IMR-90 (cell line): ENCODE measurements at regions not wholly inside any gene's neighbourhood (a gene's known extent, or its start where the extent isn't known, plus 50 kb on each side); places are given as distances from the start of the nearest gene placed in this dataset.
"Not testable (repeated sequence)": the region's sequence is repeated elsewhere in the genome, so short reads cannot be mapped to it uniquely, and the experiment has no call there.

Experiments
- ATAC-seq: fragments of 200-7000 bp; cut with Tn5 transposase; 2 replicates; pipeline ENCODE4 v1.9.1; 2020; ENCODE audit warnings: low read depth, mild to moderate bottlenecking, moderate library complexity
- BruUV-seq: library from RNA; stranded (reverse); fragments of 400-500 nt; replicated peaks from 2 replicates; lab custom pipeline; 2021; lab: Mats Ljungman, UMichigan
- CTCF ChIA-PET: fragments of 300-600 bp; formaldehyde crosslinking; extraction: SDS; loops from one replicate; lab custom pipeline; 2021; ENCODE audit warnings: antibody characterized with exemption; lab: Yijun Ruan, JAX
- POLR2A ChIA-PET: fragments of 300-600 bp; sonication (Branson Sonifier 250); formaldehyde crosslinking; loops from one replicate; lab custom pipeline; 2022; ENCODE audit warnings: antibody characterized with exemption; ENCODE audit not compliant: unreplicated experiment; lab: Charles Lee
- DNase-seq: peaks from one replicate; pipeline ENCODE4 v3.0.0; 2013
- H2AFZ ChIP-seq: replicated peaks from 2 replicates; pipeline ENCODE3; 2013; ENCODE audit warnings: low read length, mild to moderate bottlenecking; ENCODE audit not compliant: poor library complexity
- H2AK5ac ChIP-seq: 2 replicates; pipeline ENCODE4 v1.6.1; 2013; ENCODE audit warnings: low read depth, low read length, inconsistent platforms
- H2AK9ac ChIP-seq: replicated peaks from 2 replicates; pipeline ENCODE3; 2013; ENCODE audit warnings: mild to moderate bottlenecking, low read depth, low read length, moderate library complexity; ENCODE audit not compliant: poor library complexity
- H2BK120ac ChIP-seq: 2 replicates; pipeline ENCODE4 v1.6.1; 2013; ENCODE audit warnings: low read depth, low read length, inconsistent platforms
- H2BK15ac ChIP-seq: 3 replicates; pipeline ENCODE4 v1.6.1; 2013; ENCODE audit warnings: low read depth, low read length, inconsistent platforms
- H2BK20ac ChIP-seq: 2 replicates; pipeline ENCODE4 v1.6.1; 2013; ENCODE audit warnings: low read depth, mild to moderate bottlenecking, inconsistent platforms, low read length, moderate library complexity
- H2BK5ac ChIP-seq: 2 replicates; pipeline ENCODE4 v1.6.1; 2013; ENCODE audit warnings: mild to moderate bottlenecking, low read depth, low read length, inconsistent platforms; ENCODE audit not compliant: poor library complexity, severe bottlenecking
- H3K14ac ChIP-seq: replicated peaks from 2 replicates; pipeline ENCODE4 v1.6.1; 2013; ENCODE audit warnings: low read depth, low read length, inconsistent platforms
- H3K18ac ChIP-seq: 2 replicates; pipeline ENCODE4 v1.6.1; 2013; ENCODE audit warnings: low read depth, low read length, control low read depth
- H3K23ac ChIP-seq: 2 replicates; pipeline ENCODE4 v1.6.1; 2013; ENCODE audit warnings: low read depth, low read length, inconsistent platforms
- H3K27ac ChIP-seq: 2 replicates; pipeline ENCODE4 v1.5.1; 2013; ENCODE audit warnings: mild to moderate bottlenecking, control low read depth, low read length; ENCODE audit not compliant: insufficient read depth
- H3K27me3 ChIP-seq: 2 replicates; pipeline ENCODE4 v1.6.1; 2013; ENCODE audit warnings: low read length; ENCODE audit not compliant: control insufficient read depth, insufficient read depth
- H3K36me3 ChIP-seq: 2 replicates; pipeline ENCODE4 v1.6.1; 2013; ENCODE audit warnings: low read length, mixed read lengths; ENCODE audit not compliant: control insufficient read depth, insufficient read depth
- H3K4ac ChIP-seq: 2 replicates; pipeline ENCODE4 v1.6.1; 2013; ENCODE audit warnings: low read depth, low read length, inconsistent platforms
- H3K4me1 ChIP-seq: 2 replicates; pipeline ENCODE4 v1.6.1; 2013; ENCODE audit warnings: low read length, mixed read lengths; ENCODE audit not compliant: control insufficient read depth, insufficient read depth
- H3K4me2 ChIP-seq: 2 replicates; pipeline ENCODE4 v1.6.1; 2013; ENCODE audit warnings: low read depth, mild to moderate bottlenecking, control low read depth, low read length, moderate library complexity
- H3K4me3 ChIP-seq: 2 replicates; pipeline ENCODE4 v1.5.1; 2013; ENCODE audit warnings: low read depth, mild to moderate bottlenecking, control low read depth, low read length, moderate library complexity; ENCODE audit not compliant: insufficient read depth
- H3K56ac ChIP-seq: 2 replicates; pipeline ENCODE4 v1.6.1; 2013; ENCODE audit warnings: low read length, inconsistent platforms; ENCODE audit not compliant: insufficient read depth; ENCODE audit errors: extremely low read depth
- H3K79me1 ChIP-seq, 2 experiments: 2 replicates each; pipeline ENCODE4 v1.6.1; 2013; ENCODE audit warnings: low read length in 2 of 2, inconsistent platforms in 1 of 2, low read depth in 1 of 2
- H3K9ac ChIP-seq: 2 replicates; pipeline ENCODE4 v1.6.1; 2013; ENCODE audit warnings: low read depth, low read length, control low read depth
- H3K9me1 ChIP-seq: 2 replicates; pipeline ENCODE4 v1.6.1; 2013; ENCODE audit warnings: low read length, inconsistent platforms; ENCODE audit not compliant: insufficient read depth
- H3K9me3 ChIP-seq: 2 replicates; pipeline ENCODE4 v1.6.1; 2013; ENCODE audit warnings: low read length; ENCODE audit not compliant: control insufficient read depth, insufficient read depth
- H4K20me1 ChIP-seq: 2 replicates; pipeline ENCODE4 v1.6.1; 2013; ENCODE audit warnings: low read length, inconsistent platforms; ENCODE audit not compliant: insufficient read depth
- H4K5ac ChIP-seq: 2 replicates; pipeline ENCODE4 v1.6.1; 2013; ENCODE audit warnings: mild to moderate bottlenecking, low read depth, low read length, control low read depth
- H4K8ac ChIP-seq, 2 experiments: 2 replicates each; pipeline ENCODE4 v1.6.1; 2013; ENCODE audit warnings: low read depth in 2 of 2, low read length in 2 of 2, control low read depth in 1 of 2, inconsistent platforms in 1 of 2
- H4K91ac ChIP-seq: 2 replicates; pipeline ENCODE4 v1.6.1; 2013; ENCODE audit warnings: low read depth, low read length, inconsistent platforms; ENCODE audit not compliant: insufficient read depth
- BHLHE40 ChIP-seq: fragments of 150-350 bp; IDR thresholded peaks from 2 replicates; pipeline ENCODE4 v1.6.1; 2016; ENCODE audit warnings: mild to moderate bottlenecking, low read depth, low read length
- CEBPB ChIP-seq: IDR thresholded peaks from 2 replicates; pipeline ENCODE4 v1.6.1; 2012; ENCODE audit warnings: low read depth, low read length, improper control_type of control experiment
- CHD1 ChIP-seq: IDR thresholded peaks from 2 replicates; pipeline ENCODE4 v1.6.1; 2012; ENCODE audit warnings: low read depth, low read length, improper control_type of control experiment
- FOS ChIP-seq: fragments of 150-350 bp; IDR thresholded peaks from 2 replicates; pipeline ENCODE4 v1.6.1; 2016; ENCODE audit warnings: low read depth, low read length
- RAD21 ChIP-seq: IDR thresholded peaks from 2 replicates; pipeline ENCODE4 v1.6.1; 2012; ENCODE audit warnings: low read length, improper control_type of control experiment
- SMC3 ChIP-seq: fragments of 150-350 bp; IDR thresholded peaks from 2 replicates; pipeline ENCODE4 v1.6.1; 2016; ENCODE audit warnings: low read depth, mild to moderate bottlenecking, antibody characterized with exemption, low read length, moderate library complexity
- WGBS, 2 experiments: methylation state at CpG; one replicate each; pipeline versions ENCODE4 v1.1.5 to v1.1.7; 2013; ENCODE audit warnings: missing lambda C conversion rate in 2 of 2; ENCODE audit not compliant: insufficient read length in 1 of 2; ENCODE audit errors: extremely low coverage in 2 of 2; 5-methylcytosine and 5-hydroxymethylcytosine counted together
- dilution Hi-C: fragments of 300-500 bp; cut with HindIII; formaldehyde crosslinking; loops from one replicate; pipeline ENCODE4 v1.14.3; 2018; ENCODE audit warnings: low sequenced_read_pairs; ENCODE audit not compliant: unreplicated experiment
- in situ Hi-C: fragments of 300-500 bp; cut with MboI; formaldehyde crosslinking; loops from 3 replicates; pipeline ENCODE4 v1.14.3; 2019; ENCODE audit warnings: low sequenced_read_pairs, inconsistent platforms, mixed read lengths
- intact Hi-C: fragments of 100-400 bp; cut with micrococcal nuclease; formaldehyde crosslinking; loops from 2 replicates; pipeline ENCODE4 v1.10.0; 2022

DNA sequence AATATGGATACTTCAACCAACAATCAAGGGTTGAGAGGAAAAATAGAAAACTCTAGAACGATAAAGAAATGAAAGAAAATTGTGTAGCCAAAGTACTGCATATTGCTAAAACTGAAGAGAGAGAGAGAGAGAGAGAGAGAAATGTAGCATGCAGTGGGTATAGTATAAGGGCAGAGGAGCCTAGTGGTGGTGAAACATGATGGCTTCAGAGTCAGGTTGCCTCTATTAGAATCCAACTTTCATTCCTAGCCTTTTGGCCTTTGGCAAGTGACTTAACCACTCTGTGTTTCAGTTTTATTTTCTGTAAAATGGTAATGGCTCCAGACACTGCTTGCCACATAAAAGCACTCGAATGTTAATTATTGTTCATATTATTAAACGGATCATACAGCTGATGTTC lies 71.2 kb upstream of the NAF1 start:
- POLR2A ChIA-PET: no interaction called here
- Histone ChIP-seq H3K9me3 (peaks cover 4% of the 10 kb centered on the region; the same call in 1 of the 2 replicates), H4K8ac (no peak overlapping the region), H2AK5ac (no peak overlapping the region), H4K5ac (no peak overlapping the region), H2BK20ac (no peak overlapping the region), H3K27ac (no peak overlapping the region), H2BK120ac (no peak overlapping the region), H3K79me1 (no peaks in the 10 kb centered on the region), H3K27me3 (no peaks in the 10 kb centered on the region), H3K14ac (no peak overlapping the region), H3K4me1 (no peaks in the 10 kb centered on the region), H3K4me2 (no peak overlapping the region), H2AK9ac (no peak overlapping the region), H3K9me1 (no peaks in the 10 kb centered on the region), H4K91ac (no peak overlapping the region), H2AFZ (no peak overlapping the region), H3K23ac (no peak overlapping the region), H2BK5ac (no peak overlapping the region), H2BK15ac (no peak overlapping the region), H3K18ac (no peak overlapping the region), H3K4me3 (no peak overlapping the region), H3K36me3 (no peaks in the 10 kb centered on the region), H3K9ac (no peak overlapping the region), H4K20me1 (no peaks in the 10 kb centered on the region), H3K4ac (no peak overlapping the region), H3K56ac (no peak overlapping the region)
- DNase-seq (no peak), ATAC-seq (no peak)
- in situ Hi-C loops (no loop called here), intact Hi-C loops (no loop called here), dilution Hi-C loops (no loop called here)
- BruUV-seq: no TSS peak
- no CpG with 5 or more reads among the region's 3 CpGs for WGBS, 2 experiments
- CTCF ChIA-PET: no interaction called here
- no peak for TF ChIP-seq BHLHE40
- TF ChIP-seq CHD1: no peak
- no peak for TF ChIP-seq FOS
- TF ChIP-seq SMC3: no peak
- no peak for TF ChIP-seq CEBPB
- TF ChIP-seq RAD21: no peak

GRCh38 chr4:163236389-163236788 lies 69.7 kb upstream of the NAF1 start:
- H3K27me3 ChIP-seq, H2BK15ac ChIP-seq, H3K9me1 ChIP-seq, H3K14ac ChIP-seq, H2AK9ac ChIP-seq, ATAC-seq, BruUV-seq, H3K56ac ChIP-seq, H2AK5ac ChIP-seq, H3K23ac ChIP-seq, H3K4me3 ChIP-seq, H3K36me3 ChIP-seq, H3K9me3 ChIP-seq, H3K79me1 ChIP-seq, H2BK5ac ChIP-seq, H3K27ac ChIP-seq, H4K8ac ChIP-seq, H2AFZ ChIP-seq, H3K4me1 ChIP-seq, H3K9ac ChIP-seq, intact Hi-C loops, H3K4ac ChIP-seq, POLR2A ChIA-PET, H4K5ac ChIP-seq, in situ Hi-C loops, H4K91ac ChIP-seq, H2BK120ac ChIP-seq, H2BK20ac ChIP-seq, H3K18ac ChIP-seq, CTCF ChIA-PET, dilution Hi-C loops, H4K20me1 ChIP-seq, H3K4me2 ChIP-seq, DNase-seq: not testable (repeated sequence)
- no CpG with 5 or more reads among the region's 2 CpGs for WGBS, 2 experiments
